ENCODE measurements at regions not wholly inside any gene's neighbourhood (a gene's known extent, or its start where the extent isn't known, plus 50 kb on each side); places are given as distances from the start of the nearest gene placed in this dataset.

GRCh38 chr4:43496602-43497001, 604.1 kb downstream of the GRXCR1 start:
- TF ChIP-seq POLR2A (IDR thresholded peaks at IDR 0.05) (no peak), CTCF (IDR thresholded peaks at IDR 0.05) (no peak)
